WTC11 (cell line): ENCODE measurements at regions not wholly inside any gene's neighbourhood (a gene's known extent, or its start where the extent isn't known, plus 50 kb on each side); places are given as distances from the start of the nearest gene placed in this dataset.

Experiments used
- ATAC-seq: fragments of 200-7000 bp; cut with Tn5 transposase; 2 replicates; pipeline ENCODE4 v1.10.0; 2021; ENCODE audit warnings: mild to moderate bottlenecking, moderate library complexity
- CTCF ChIA-PET: fragments of 300-600 bp; sonication (Branson Sonifier 250); formaldehyde crosslinking; loops from one replicate; lab custom pipeline; 2021; ENCODE audit warnings: antibody characterized with exemption; lab: Charles Lee
- POLR2A ChIA-PET: fragments of 350-600 bp; sonication (Branson Sonifier 250); formaldehyde crosslinking; loops from one replicate; lab custom pipeline; 2021; ENCODE audit warnings: antibody characterized with exemption; lab: Charles Lee
- DNase-seq: peaks from one replicate; pipeline ENCODE4 v3.0.0; 2021; ENCODE audit warnings: low spot score
- H3K27ac Mint-ChIP-seq: 2 replicates; pipeline ENCODE4 v1.8.0; 2021; ENCODE audit warnings: mixed read lengths
- H3K27me3 Mint-ChIP-seq: 2 replicates; pipeline ENCODE4 v1.8.0; 2021; ENCODE audit warnings: low read depth, mild to moderate bottlenecking, moderate library complexity, mixed read lengths
- H3K36me3 Mint-ChIP-seq: 2 replicates; pipeline ENCODE4 v1.8.0; 2021; ENCODE audit warnings: mixed read lengths
- H3K4me1 Mint-ChIP-seq: 2 replicates; pipeline ENCODE4 v1.8.0; 2022; ENCODE audit warnings: mixed read lengths
- H3K4me3 Mint-ChIP-seq: 2 replicates; pipeline ENCODE4 v1.8.0; 2021; ENCODE audit warnings: mild to moderate bottlenecking, moderate library complexity, mixed read lengths
- H3K9me3 Mint-ChIP-seq: 2 replicates; pipeline ENCODE4 v1.8.0; 2021; ENCODE audit warnings: mixed read lengths
- ATF6 ChIP-seq: sonication (generic); formaldehyde crosslinking; IDR thresholded peaks from 2 replicates; pipeline ENCODE4 v1.8.1; 2023; ENCODE audit warnings: mild to moderate bottlenecking, missing genetic modification reagents
- E2F5 ChIP-seq: sonication (generic); formaldehyde crosslinking; IDR thresholded peaks from 2 replicates; pipeline ENCODE4 v1.8.1; 2022; ENCODE audit warnings: mild to moderate bottlenecking, moderate library complexity, missing genetic modification reagents
- GABPB1 ChIP-seq: sonication (generic); formaldehyde crosslinking; IDR thresholded peaks from 2 replicates; pipeline ENCODE4 v1.8.1; 2023; ENCODE audit warnings: mild to moderate bottlenecking, missing genetic modification reagents
- MAX ChIP-seq: sonication (generic); formaldehyde crosslinking; IDR thresholded peaks from 2 replicates; pipeline ENCODE4 v1.8.0; 2022; ENCODE audit warnings: mild to moderate bottlenecking, missing genetic modification reagents
- NFYB ChIP-seq: sonication (generic); formaldehyde crosslinking; conservative IDR thresholded peaks from 2 replicates; pipeline ENCODE4 v1.8.0; 2022; ENCODE audit warnings: low read depth, missing genetic modification reagents
- NR1H2 ChIP-seq: sonication (generic); formaldehyde crosslinking; IDR thresholded peaks from 2 replicates; pipeline ENCODE4 v1.9.0; 2021; ENCODE audit warnings: mild to moderate bottlenecking, moderate library complexity, missing genetic modification reagents
- SP1 ChIP-seq: sonication (generic); formaldehyde crosslinking; conservative IDR thresholded peaks from 2 replicates; pipeline ENCODE4 v1.8.1; 2022; ENCODE audit warnings: missing genetic modification reagents
- ZNF121 ChIP-seq: sonication (generic); formaldehyde crosslinking; IDR thresholded peaks from 2 replicates; pipeline ENCODE4 v1.8.0; 2023; ENCODE audit warnings: missing genetic modification reagents
- ZNF138 ChIP-seq: sonication (generic); formaldehyde crosslinking; conservative IDR thresholded peaks from 2 replicates; pipeline ENCODE4 v1.8.1; 2022; ENCODE audit warnings: mild to moderate bottlenecking, moderate library complexity, missing genetic modification reagents
- ZNF263 ChIP-seq: sonication (generic); formaldehyde crosslinking; IDR thresholded peaks from 2 replicates; pipeline ENCODE4 v1.8.1; 2022; ENCODE audit warnings: low read depth, mild to moderate bottlenecking, moderate library complexity, missing genetic modification reagents
- ZNF532 ChIP-seq: fragments of 250-450 bp; sonication (Bioruptor Pico); IDR thresholded peaks from 2 replicates; pipeline ENCODE4 v1.9.0; 2021; ENCODE audit warnings: mild to moderate bottlenecking, borderline replicate concordance
- ZSCAN18 ChIP-seq: fragments of 250-450 bp; sonication (Bioruptor Pico); IDR thresholded peaks from 2 replicates; pipeline ENCODE4 v2.1.2; 2022; ENCODE audit warnings: mild to moderate bottlenecking, moderate library complexity
- TF ChIP-seq, protein P1 (sequence below): fragments of 250-450 bp; sonication (Bioruptor Pico); IDR thresholded peaks from 2 replicates; pipeline ENCODE4 v1.9.0; 2021; ENCODE audit warnings: mild to moderate bottlenecking
- TF ChIP-seq, protein P2 (sequence below): sonication (generic); formaldehyde crosslinking; IDR thresholded peaks from 2 replicates; pipeline ENCODE4 v1.8.1; 2022; ENCODE audit warnings: low read depth, missing genetic modification reagents, borderline replicate concordance
- TF ChIP-seq, protein P3 (sequence below): sonication (generic); formaldehyde crosslinking; IDR thresholded peaks from 2 replicates; pipeline ENCODE4 v1.8.1; 2022; ENCODE audit warnings: mild to moderate bottlenecking, missing genetic modification reagents, moderate library complexity, borderline replicate concordance

DNA sequence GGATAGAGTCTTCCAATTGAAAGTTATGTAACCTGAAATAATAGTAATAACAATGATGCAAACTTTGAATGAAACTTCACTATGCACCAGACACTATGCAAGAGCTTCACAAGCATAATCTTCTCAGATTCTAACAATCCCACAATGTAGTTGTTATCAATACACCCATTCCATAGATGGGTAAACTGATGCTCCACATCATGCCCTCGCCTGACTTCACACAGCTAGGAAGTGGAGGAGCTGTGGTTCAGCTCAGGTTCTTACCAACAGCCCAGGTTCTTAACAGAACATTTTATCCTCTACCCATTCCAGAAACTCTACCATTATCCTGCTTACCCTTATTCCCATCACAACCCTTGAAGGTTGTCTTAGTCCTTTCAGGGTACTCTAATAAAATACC, 50.4 kb upstream of the HMGXB4 start:
- no peaks in the 10 kb centered on the region for H3K4me1 Mint-ChIP-seq
- H3K27ac Mint-ChIP-seq: no peak overlapping the region
- no peaks in the 10 kb centered on the region for H3K36me3 Mint-ChIP-seq
- TF ChIP-seq MAX (CRISPR knock-in tag) (no peak), ZNF263 (no peak), ATF6 (CRISPR knock-in tag) (no peak), SP1 (CRISPR knock-in tag) (no peak), NR1H2 (no peak), ZSCAN18 (CRISPR knock-in tag) (no peak), E2F5 (CRISPR knock-in tag) (no peak), NFYB (CRISPR knock-in tag) (no peak), ZNF138 (CRISPR knock-in tag) (no peak), ZNF121 (CRISPR knock-in tag) (no peak), ZNF532 (CRISPR knock-in tag) (no peak), GABPB1 (CRISPR knock-in tag) (no peak)
- TF ChIP-seq, protein P1, sequence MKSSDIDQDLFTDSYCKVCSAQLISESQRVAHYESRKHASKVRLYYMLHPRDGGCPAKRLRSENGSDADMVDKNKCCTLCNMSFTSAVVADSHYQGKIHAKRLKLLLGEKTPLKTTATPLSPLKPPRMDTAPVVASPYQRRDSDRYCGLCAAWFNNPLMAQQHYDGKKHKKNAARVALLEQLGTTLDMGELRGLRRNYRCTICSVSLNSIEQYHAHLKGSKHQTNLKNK (CRISPR knock-in tag): no peak
- TF ChIP-seq, protein P2, sequence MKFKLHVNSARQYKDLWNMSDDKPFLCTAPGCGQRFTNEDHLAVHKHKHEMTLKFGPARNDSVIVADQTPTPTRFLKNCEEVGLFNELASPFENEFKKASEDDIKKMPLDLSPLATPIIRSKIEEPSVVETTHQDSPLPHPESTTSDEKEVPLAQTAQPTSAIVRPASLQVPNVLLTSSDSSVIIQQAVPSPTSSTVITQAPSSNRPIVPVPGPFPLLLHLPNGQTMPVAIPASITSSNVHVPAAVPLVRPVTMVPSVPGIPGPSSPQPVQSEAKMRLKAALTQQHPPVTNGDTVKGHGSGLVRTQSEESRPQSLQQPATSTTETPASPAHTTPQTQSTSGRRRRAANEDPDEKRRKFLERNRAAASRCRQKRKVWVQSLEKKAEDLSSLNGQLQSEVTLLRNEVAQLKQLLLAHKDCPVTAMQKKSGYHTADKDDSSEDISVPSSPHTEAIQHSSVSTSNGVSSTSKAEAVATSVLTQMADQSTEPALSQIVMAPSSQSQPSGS (CRISPR knock-in tag): no peak
- TF ChIP-seq, protein P3, sequence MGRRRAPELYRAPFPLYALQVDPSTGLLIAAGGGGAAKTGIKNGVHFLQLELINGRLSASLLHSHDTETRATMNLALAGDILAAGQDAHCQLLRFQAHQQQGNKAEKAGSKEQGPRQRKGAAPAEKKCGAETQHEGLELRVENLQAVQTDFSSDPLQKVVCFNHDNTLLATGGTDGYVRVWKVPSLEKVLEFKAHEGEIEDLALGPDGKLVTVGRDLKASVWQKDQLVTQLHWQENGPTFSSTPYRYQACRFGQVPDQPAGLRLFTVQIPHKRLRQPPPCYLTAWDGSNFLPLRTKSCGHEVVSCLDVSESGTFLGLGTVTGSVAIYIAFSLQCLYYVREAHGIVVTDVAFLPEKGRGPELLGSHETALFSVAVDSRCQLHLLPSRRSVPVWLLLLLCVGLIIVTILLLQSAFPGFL (CRISPR knock-in tag): no peak
- TF ChIP-seq, all 79 proteins: peak for 0
- POLR2A ChIA-PET: no interaction called here
- Mint-ChIP-seq H3K9me3 (no peaks in the 10 kb centered on the region), H3K27me3 (peaks cover 6% of the 10 kb centered on the region; the same call in 1 of the 2 replicates), H3K4me3 (no peak overlapping the region)
- no peak for ATAC-seq
- CTCF ChIA-PET: interaction anchor here (1.5 to 3.8 kb wide), 4 partner anchors 25 to 163 kb away, joined by 4 to 32 read pairs (median 6); no protein-coding TSS in a partner anchor
- DNase-seq: no peak
